Common myeloid progenitor, CD34-positive (primary cell): ENCODE measurements at regions not wholly inside any gene's neighbourhood (a gene's known extent, or its start where the extent isn't known, plus 50 kb on each side); places are given as distances from the start of the nearest gene placed in this dataset.
A peak's percentile ranks its signal among the peaks of the same experiment; 100 is the strongest.

Source experiments
- CTCF ChIA-PET: fragments of 350-600 bp; sonication (Branson Sonifier 250); formaldehyde crosslinking; loops from one replicate; lab custom pipeline; 2021; ENCODE audit warnings: antibody characterized with exemption; lab: Charles Lee
- POLR2A ChIA-PET: fragments of 350-600 bp; sonication (Branson Sonifier 250); formaldehyde crosslinking; loops from one replicate; lab custom pipeline; 2021; ENCODE audit warnings: antibody characterized with exemption; lab: Charles Lee
- DNase-seq, 3 donors: peaks; one replicate each; pipeline versions ENCODE4 v3.0.0 to v3.0.0-alpha.2; 2013
- H3K27ac ChIP-seq, 2 experiments: 1 replicate in 1 of 2; 2 replicates in 1 of 2; pipeline ENCODE4 v1.7.0; 2013; ENCODE audit warnings: inconsistent platforms in 2 of 2, low read length in 2 of 2, mild to moderate bottlenecking in 2 of 2, low read depth in 1 of 2, moderate library complexity in 1 of 2; ENCODE audit not compliant: severe bottlenecking in 2 of 2, insufficient read depth in 1 of 2, poor library complexity in 1 of 2
- H3K27me3 ChIP-seq, 5 experiments: replicated peaks in 2 of 5; 1 replicate in 3 of 5; 2 replicates in 2 of 5; pipeline versions ENCODE4 v1.6.1 to v1.7.0; 2013; ENCODE audit warnings: low read length in 4 of 5, mild to moderate bottlenecking in 2 of 5, moderate library complexity in 2 of 5, inconsistent platforms in 1 of 5; ENCODE audit not compliant: insufficient read depth in 5 of 5, control insufficient read depth in 4 of 5
- H3K36me3 ChIP-seq, 4 experiments: 1 replicate in 2 of 4; 2 replicates in 2 of 4; pipeline versions ENCODE4 v1.6.1 to v1.7.0; 2013; ENCODE audit warnings: low read length in 3 of 4, control low read depth in 1 of 4, mild to moderate bottlenecking in 1 of 4; ENCODE audit not compliant: control insufficient read depth in 4 of 4, insufficient read depth in 4 of 4
- H3K4me1 ChIP-seq, 4 experiments: 1 replicate in 3 of 4; 2 replicates in 1 of 4; pipeline versions ENCODE4 v1.6.1 to v1.7.1; 2013; ENCODE audit warnings: low read length in 3 of 4, mild to moderate bottlenecking in 3 of 4, control low read depth in 1 of 4, inconsistent platforms in 1 of 4, moderate library complexity in 1 of 4; ENCODE audit not compliant: control insufficient read depth in 4 of 4, insufficient read depth in 4 of 4; ENCODE audit errors: control extremely low read depth in 1 of 4
- H3K4me3 ChIP-seq, 7 experiments: 1 replicate in 4 of 7; 2 replicates in 3 of 7; pipeline versions ENCODE4 v1.5.1 to v1.7.0; 2013; ENCODE audit warnings: mild to moderate bottlenecking in 7 of 7, low read length in 6 of 7, moderate library complexity in 6 of 7, inconsistent platforms in 2 of 7, low read depth in 2 of 7, control low read depth in 1 of 7; ENCODE audit not compliant: insufficient read depth in 4 of 7, control insufficient read depth in 1 of 7; ENCODE audit errors: extremely low read depth in 1 of 7
- H3K9me3 ChIP-seq, 5 experiments: 1 replicate in 4 of 5; 2 replicates in 1 of 5; pipeline versions ENCODE4 v1.6.1 to v1.7.1; 2013; ENCODE audit warnings: low read length in 4 of 5, mild to moderate bottlenecking in 2 of 5, inconsistent platforms in 1 of 5, low read depth in 1 of 5, moderate library complexity in 1 of 5; ENCODE audit not compliant: control insufficient read depth in 4 of 5, insufficient read depth in 2 of 5; ENCODE audit errors: control extremely low read depth in 1 of 5
- WGBS: methylation state at CpG from one replicate; pipeline ENCODE4 v1.1.5; 2013; ENCODE audit not compliant: insufficient coverage; 5-methylcytosine and 5-hydroxymethylcytosine counted together

DNA sequence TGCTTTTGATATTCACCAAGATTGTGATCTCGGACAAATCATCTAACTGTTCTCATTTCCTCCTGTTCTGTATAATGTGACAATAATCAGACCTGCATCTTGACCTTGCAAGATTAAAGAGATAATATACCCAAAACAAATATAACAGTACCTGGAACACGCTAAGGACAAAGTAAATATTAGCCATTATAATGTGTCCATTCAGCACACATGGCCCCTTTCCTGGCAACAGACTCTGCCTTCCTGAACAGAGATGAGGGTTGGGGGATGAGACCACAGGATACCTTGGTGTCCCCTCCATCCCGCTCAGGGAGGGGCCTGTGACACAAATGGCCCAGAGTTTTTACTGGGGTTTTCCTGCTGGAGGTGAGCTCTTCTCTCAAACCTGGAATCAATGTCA is 143.4 kb upstream of the SERPINE2 start:
- Histone ChIP-seq H3K36me3 (no peaks in the 10 kb centered on the region), H3K4me3 (no peak overlapping the region), H3K4me1 (no peaks in the 10 kb centered on the region), H3K27ac (no peak overlapping the region), H3K27me3 (no peaks in the 10 kb centered on the region), H3K9me3 (peaks cover 0 to 5% (median 0%) of the 10 kb centered on the region in 5 experiments)
- 100% methylated on average over 3 of the region's 3 CpGs for WGBS
- CTCF ChIA-PET: no interaction called here
- DNase-seq: no peak
- POLR2A ChIA-PET: no interaction called here

DNA sequence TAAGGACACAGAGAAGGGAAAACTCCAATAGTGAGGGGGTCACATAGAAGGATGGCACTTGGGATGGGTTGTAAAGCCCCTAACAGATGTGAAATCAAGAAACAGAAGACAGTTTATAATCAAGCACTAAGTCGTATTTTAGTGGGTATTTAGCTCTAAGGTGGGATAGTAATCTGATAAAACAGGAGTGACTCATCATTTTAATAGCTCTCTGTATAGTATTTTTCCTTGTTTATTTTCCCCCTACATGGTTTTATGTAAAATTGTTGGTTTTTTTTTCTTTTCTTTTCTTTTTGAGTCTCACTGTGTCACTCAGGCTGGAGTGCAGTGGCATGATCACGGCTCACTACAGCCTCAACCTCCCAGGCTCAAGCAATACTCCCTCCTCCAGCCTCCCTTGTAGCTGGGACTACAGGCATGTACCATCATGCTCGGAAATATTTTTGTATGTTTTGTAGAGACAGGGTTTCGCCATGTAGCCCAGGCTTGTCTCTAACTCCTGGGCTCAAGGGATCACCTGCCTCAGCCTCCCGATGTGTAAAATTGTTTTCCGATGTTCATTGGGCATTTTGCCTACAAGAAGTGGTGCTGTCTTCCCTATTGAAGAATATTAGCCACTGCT is 142.6 kb upstream of the SERPINE2 start:
- POLR2A ChIA-PET: no interaction called here

DNA sequence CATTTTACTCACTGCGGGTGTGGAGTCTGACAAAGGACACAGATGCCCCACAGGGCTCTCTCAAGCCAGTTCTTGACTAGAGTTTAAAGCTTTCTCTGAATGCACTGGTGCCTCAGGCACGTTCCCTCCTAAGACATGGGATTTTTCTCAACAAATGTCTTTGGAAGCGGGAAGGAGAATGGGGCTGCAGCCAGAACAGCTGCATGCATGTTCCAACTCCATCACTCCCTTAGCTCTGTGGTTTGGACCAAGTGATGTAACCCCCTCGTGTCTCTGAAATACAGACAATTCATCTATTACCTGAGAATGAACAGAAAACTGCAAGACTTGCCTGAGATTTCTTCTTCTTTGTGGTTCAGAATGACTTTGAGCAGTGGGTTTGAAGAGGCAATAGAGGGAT is 141.7 kb upstream of the SERPINE2 start:
- WGBS: 98% methylated on average over 3 of the region's 4 CpGs
- no peak for DNase-seq
- CTCF ChIA-PET: no interaction called here
- peaks cover 0 to under 1% (median 0%) of the 10 kb centered on the region in 4 experiments for H3K4me1 ChIP-seq
- POLR2A ChIA-PET: no interaction called here
- H3K27ac ChIP-seq: no peak overlapping the region
- H3K27me3 ChIP-seq: no peaks in the 10 kb centered on the region
- H3K4me3 ChIP-seq: no peak overlapping the region
- H3K36me3 ChIP-seq: no peaks in the 10 kb centered on the region
- H3K9me3 ChIP-seq: peaks cover 0 to 2% (median 0%) of the 10 kb centered on the region in 5 experiments

More for the DNA sequence above, 142.6 kb upstream of the SERPINE2 start:
- H3K27me3 ChIP-seq: no peaks in the 10 kb centered on the region
- no peak overlapping the region for H3K27ac ChIP-seq
- peaks cover 0 to 2% (median 0%) of the 10 kb centered on the region in 5 experiments for H3K9me3 ChIP-seq
- H3K4me3 ChIP-seq: no peak overlapping the region
- WGBS: 100% methylated on average over 4 of the region's 6 CpGs
- no peaks in the 10 kb centered on the region for H3K4me1 ChIP-seq
- CTCF ChIA-PET: no interaction called here
- DNase-seq: no peak
- no peaks in the 10 kb centered on the region for H3K36me3 ChIP-seq

DNA sequence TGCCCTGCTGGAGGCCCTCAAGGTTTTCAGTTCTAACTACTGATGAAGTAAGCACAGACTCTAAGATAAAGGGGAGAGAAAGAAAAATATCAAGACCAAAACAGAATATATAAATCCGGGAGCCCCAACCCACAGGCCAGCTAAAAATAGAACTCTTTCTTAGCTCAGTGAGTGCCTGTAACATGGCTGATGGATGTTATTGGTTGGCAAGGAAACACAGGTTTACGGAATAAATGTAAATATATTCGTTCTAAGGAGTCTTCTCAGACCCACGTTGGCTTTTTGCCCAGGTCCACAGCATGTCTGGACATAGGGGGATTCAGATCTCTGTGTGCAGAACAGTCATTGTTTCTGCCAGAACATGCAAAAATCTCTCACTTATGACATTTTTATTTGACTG is 139.0 kb upstream of the SERPINE2 start:
- Histone ChIP-seq H3K4me3 (no peak overlapping the region), H3K27ac (no peak overlapping the region), H3K27me3 (no peaks in the 10 kb centered on the region), H3K9me3 (peaks cover 0 to 2% (median 0%) of the 10 kb centered on the region in 5 experiments), H3K36me3 (no peaks in the 10 kb centered on the region), H3K4me1 (peaks cover 0 to 4% (median 1%) of the 10 kb centered on the region in 4 experiments)
- POLR2A ChIA-PET: no interaction called here
- 100% methylated on average over 3 of the region's 4 CpGs for WGBS
- DNase-seq: no peak
- CTCF ChIA-PET: no interaction called here

DNA sequence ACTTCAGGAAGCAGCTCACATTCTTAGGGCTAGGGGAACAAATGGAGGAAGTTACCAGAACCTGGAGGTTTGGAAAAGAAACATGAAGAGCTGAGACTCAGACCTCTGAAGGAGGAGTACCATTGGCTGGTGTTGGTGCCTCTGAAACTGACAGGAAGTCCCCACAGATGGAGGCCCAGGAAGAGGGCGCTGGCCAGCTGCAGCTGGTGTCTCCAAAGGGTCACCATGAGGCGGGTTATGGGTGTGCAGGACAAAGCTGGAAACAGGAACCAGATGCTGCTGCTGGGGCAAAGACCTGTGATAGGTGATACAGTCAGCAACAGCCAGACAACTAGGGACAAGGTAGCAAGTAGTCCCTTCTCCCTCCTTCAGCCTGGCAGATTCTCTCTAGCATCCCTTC is 136.5 kb upstream of the SERPINE2 start:
- H3K27ac ChIP-seq: no peak overlapping the region
- H3K4me1 ChIP-seq: peaks cover 0 to 4% (median 1%) of the 10 kb centered on the region in 4 experiments
- H3K27me3 ChIP-seq: no peaks in the 10 kb centered on the region
- DNase-seq: peak in 2 of 3 donors; percentile 1 to 9
- WGBS: 49% methylated on average over 2 of the region's 2 CpGs
- H3K9me3 ChIP-seq: peaks cover 0 to 2% (median 0%) of the 10 kb centered on the region in 5 experiments
- ChIA-PET POLR2A (no interaction called here), CTCF (no interaction called here)
- no peaks in the 10 kb centered on the region for H3K36me3 ChIP-seq
- no peak overlapping the region for H3K4me3 ChIP-seq

DNA sequence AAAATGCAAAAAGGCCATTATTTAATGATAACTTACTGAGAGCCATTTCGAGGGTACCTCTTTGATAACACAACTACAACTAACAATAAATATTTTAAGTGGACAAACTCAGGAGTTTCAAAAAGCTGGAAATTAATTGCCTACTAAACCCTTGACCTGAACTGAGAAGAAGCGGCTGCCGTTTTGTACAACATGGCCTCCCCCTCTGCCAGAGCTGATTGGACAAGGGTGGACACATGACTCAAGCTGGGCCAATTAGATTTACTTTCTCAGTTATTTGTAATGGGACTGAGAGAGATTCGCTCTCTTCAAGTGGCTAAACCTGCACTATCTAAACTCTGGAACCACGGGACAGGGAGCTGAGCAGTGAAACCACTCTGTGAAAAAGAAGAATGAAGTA is 135.9 kb upstream of the SERPINE2 start:
- 91% methylated on average over 4 of the region's 5 CpGs for WGBS
- POLR2A ChIA-PET: no interaction called here
- CTCF ChIA-PET: interaction anchor here (0.7 to 0.8 kb wide), 2 partner anchors 28 to 1736 kb away, joined by 3 read pairs; no protein-coding TSS in a partner anchor

DNA sequence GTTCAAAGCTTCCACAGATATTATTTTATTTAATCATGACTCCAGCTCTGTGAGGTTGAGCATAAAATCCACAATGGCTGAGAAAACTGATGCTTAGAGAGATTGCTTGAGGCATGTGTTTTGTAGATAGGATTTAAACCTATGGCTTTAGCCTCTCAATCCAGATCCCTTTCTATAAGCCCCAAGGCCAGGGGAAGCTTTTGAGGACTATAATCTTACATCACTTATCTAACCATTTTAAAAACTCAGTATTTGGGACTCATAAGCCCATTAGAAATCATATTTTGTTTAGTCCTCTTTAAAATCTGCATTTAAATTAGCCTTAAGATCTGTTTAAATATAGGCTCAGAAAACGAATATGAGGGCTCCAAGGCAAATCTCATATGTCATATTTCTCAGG is 135.4 kb upstream of the SERPINE2 start:
- no peak for DNase-seq
- Histone ChIP-seq H3K27ac (no peak overlapping the region), H3K4me3 (no peak overlapping the region), H3K36me3 (no peaks in the 10 kb centered on the region), H3K9me3 (peaks cover 0 to 2% (median 0%) of the 10 kb centered on the region in 5 experiments), H3K27me3 (no peaks in the 10 kb centered on the region), H3K4me1 (peaks cover 0 to 4% (median 1%) of the 10 kb centered on the region in 4 experiments)
- 100% methylated on average over 1 of the region's 1 CpG for WGBS
- ChIA-PET POLR2A (no interaction called here), CTCF (interaction anchor here (0.7 to 0.8 kb wide), 2 partner anchors 28 to 1737 kb away, joined by 3 read pairs; no protein-coding TSS in a partner anchor)

More for the DNA sequence above, 135.9 kb upstream of the SERPINE2 start:
- Histone ChIP-seq H3K36me3 (no peaks in the 10 kb centered on the region), H3K4me1 (peaks cover 0 to 4% (median 1%) of the 10 kb centered on the region in 4 experiments), H3K27ac (no peak overlapping the region), H3K9me3 (peaks cover 0 to 2% (median 0%) of the 10 kb centered on the region in 5 experiments), H3K27me3 (no peaks in the 10 kb centered on the region), H3K4me3 (no peak overlapping the region)
- no peak for DNase-seq
